ENCODE measurements at regions not wholly inside any gene's neighbourhood (a gene's known extent, or its start where the extent isn't known, plus 50 kb on each side); places are given as distances from the start of the nearest gene placed in this dataset.
"Not testable (repeated sequence)": the region's sequence is repeated elsewhere in the genome, so short reads cannot be mapped to it uniquely, and the experiment has no call there.

- TF ChIP-seq CTCF (IDR thresholded peaks at IDR 0.05; ENCODE audit: unreplicated experiment), result no peak
- no peak for DNase-seq (ENCODE audit: low spot score, unreplicated experiment)
- no peak overlapping the region for H3K27ac Mint-ChIP-seq
- no peak overlapping the region for H3K4me3 Mint-ChIP-seq (ENCODE audit: low read depth)
- H3K27me3 Mint-ChIP-seq, result peaks cover 31% of the 10 kb centered on the region
- H3K36me3 Mint-ChIP-seq (ENCODE audit: insufficient read depth), result no peaks in the 10 kb centered on the region
- no peaks in the 10 kb centered on the region for H3K9me3 Mint-ChIP-seq (ENCODE audit: low read depth)
- peaks cover 2% of the 10 kb centered on the region for H3K4me1 Mint-ChIP-seq (ENCODE audit: low read depth)
Measured at GRCh38 chr14:30271811-30272323, 287.1 kb upstream of the G2E3 start.

- no peak overlapping the region for H3K27ac Mint-ChIP-seq
- H3K4me3 Mint-ChIP-seq (ENCODE audit: low read depth), result no peak overlapping the region
- no peak for DNase-seq (ENCODE audit: low spot score, unreplicated experiment)
- TF ChIP-seq CTCF (IDR thresholded peaks at IDR 0.05; ENCODE audit: unreplicated experiment), result no peak
- H3K4me1 Mint-ChIP-seq (ENCODE audit: low read depth), result peaks cover 2% of the 10 kb centered on the region
- H3K27me3 Mint-ChIP-seq, result peaks cover 30% of the 10 kb centered on the region
- H3K36me3 Mint-ChIP-seq (ENCODE audit: insufficient read depth), result no peaks in the 10 kb centered on the region
- H3K9me3 Mint-ChIP-seq (ENCODE audit: low read depth), result no peaks in the 10 kb centered on the region
Measured at GRCh38 chr14:30272848-30273832, 285.8 kb upstream of the G2E3 start.

- Mint-ChIP-seq H3K27ac (no peak overlapping the region), H3K9me3 (ENCODE audit: low read depth) (no peaks in the 10 kb centered on the region), H3K27me3 (peaks cover 19% of the 10 kb centered on the region), H3K4me3 (ENCODE audit: low read depth) (no peak overlapping the region), H3K4me1 (ENCODE audit: low read depth) (no peaks in the 10 kb centered on the region), H3K36me3 (ENCODE audit: insufficient read depth) (no peaks in the 10 kb centered on the region)
- DNase-seq (ENCODE audit: low spot score, unreplicated experiment), result no peak
- TF ChIP-seq CTCF (IDR thresholded peaks at IDR 0.05; ENCODE audit: unreplicated experiment), result no peak
Measured at GRCh38 chr14:30275604-30276003, 283.4 kb upstream of the G2E3 start.

- DNase-seq (ENCODE audit: low spot score, unreplicated experiment), result no peak
- no peaks in the 10 kb centered on the region for H3K9me3 Mint-ChIP-seq (ENCODE audit: low read depth)
- H3K4me1 Mint-ChIP-seq (ENCODE audit: low read depth), result no peaks in the 10 kb centered on the region
- TF ChIP-seq CTCF (IDR thresholded peaks at IDR 0.05; ENCODE audit: unreplicated experiment), result no peak
- peaks cover 17% of the 10 kb centered on the region for H3K27me3 Mint-ChIP-seq
- H3K36me3 Mint-ChIP-seq (ENCODE audit: insufficient read depth), result no peaks in the 10 kb centered on the region
- no peak overlapping the region for H3K4me3 Mint-ChIP-seq (ENCODE audit: low read depth)
- no peak overlapping the region for H3K27ac Mint-ChIP-seq
Measured at GRCh38 chr14:30277268-30277667, 281.7 kb upstream of the G2E3 start.

- H3K4me1 Mint-ChIP-seq (ENCODE audit: low read depth); DNase-seq (ENCODE audit: low spot score, unreplicated experiment); H3K36me3 Mint-ChIP-seq (ENCODE audit: insufficient read depth); H3K27me3 Mint-ChIP-seq; H3K27ac Mint-ChIP-seq; H3K9me3 Mint-ChIP-seq (ENCODE audit: low read depth); H3K4me3 Mint-ChIP-seq (ENCODE audit: low read depth): not testable (repeated sequence)
Measured at GRCh38 chr14:30278856-30279255, 280.1 kb upstream of the G2E3 start.

Measured in progenitor cell of endocrine pancreas (in vitro differentiated cells).